ENCODE measurements at regions not wholly inside any gene's neighbourhood (a gene's known extent, or its start where the extent isn't known, plus 50 kb on each side); places are given as distances from the start of the nearest gene placed in this dataset.

DNA sequence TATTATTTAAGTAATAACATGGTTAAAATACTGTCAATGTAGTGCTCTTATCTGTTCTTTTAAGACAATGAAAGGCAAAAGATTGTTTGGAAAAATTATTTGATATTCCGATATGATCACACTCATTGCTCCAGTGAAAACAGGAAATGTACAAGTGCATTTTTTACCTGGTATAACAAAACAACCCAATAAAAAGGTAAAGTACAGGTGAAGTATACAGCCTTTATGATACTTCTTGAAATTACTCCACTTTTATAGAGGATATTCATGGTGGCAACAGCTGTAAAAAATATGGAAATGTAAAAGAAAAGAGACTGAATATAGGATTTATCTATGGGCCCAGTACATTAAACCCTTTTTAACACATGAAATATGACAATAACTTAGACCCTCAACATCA is 298.6 kb upstream of the HNRNPA3 start:
- TF ChIP-seq POLR2AphosphoS5 (IDR thresholded peaks at IDR 0.05; ENCODE audit: borderline replicate concordance, low read depth, low read length) (no peak), EZH2 (IDR thresholded peaks at IDR 0.05) (no peak)
